GM12865 (cell line): ENCODE measurements at regions not wholly inside any gene's neighbourhood (a gene's known extent, or its start where the extent isn't known, plus 50 kb on each side); places are given as distances from the start of the nearest gene placed in this dataset.

Experiments
- DNase-seq: peaks from one replicate; pipeline ENCODE4 v3.0.0; 2010; ENCODE audit warnings: low read depth
- H3K4me3 ChIP-seq: 2 replicates; pipeline ENCODE4 v1.5.1; 2011; ENCODE audit warnings: mild to moderate bottlenecking, low read depth, low read length, control low read depth
- CTCF ChIP-seq: IDR thresholded peaks from 2 replicates; pipeline ENCODE4 v1.5.1; 2011; ENCODE audit warnings: low read length, control low read depth, low read depth, inconsistent platforms; ENCODE audit not compliant: insufficient read depth; ENCODE audit errors: missing control alignments

DNA sequence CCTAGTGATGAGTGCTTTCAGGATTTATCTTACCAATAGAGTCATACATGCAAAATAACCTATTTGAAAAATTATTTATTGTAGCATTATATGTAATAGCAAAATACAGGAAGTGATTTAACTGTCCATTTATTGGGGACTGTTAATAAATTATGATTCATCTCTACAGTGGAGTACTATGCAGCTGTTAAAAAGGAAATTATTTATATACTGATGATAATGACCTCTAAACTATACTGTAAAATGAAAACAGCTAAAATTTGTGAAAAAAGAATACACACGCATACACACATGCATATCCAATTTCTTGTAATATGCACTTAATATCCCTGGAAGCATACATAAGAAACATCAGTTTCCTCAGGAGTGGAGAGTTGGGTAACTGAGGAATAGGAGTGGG is 58.0 kb upstream of the PALM2AKAP2 start:
- H3K4me3 ChIP-seq: no peak overlapping the region
- no peak for TF ChIP-seq CTCF
- no peak for DNase-seq

GRCh38 chr9:109723781-109724180 is 56.2 kb upstream of the PALM2AKAP2 start:
- TF ChIP-seq CTCF: no peak
- no peak overlapping the region for H3K4me3 ChIP-seq
- DNase-seq: no peak

- no peak for TF ChIP-seq CTCF
- H3K4me3 ChIP-seq: no peak overlapping the region
- no peak for DNase-seq
Measured at GRCh38 chr9:109725460-109725859, 54.5 kb upstream of the PALM2AKAP2 start.

GRCh38 chr9:109726119-109726518 is 53.9 kb upstream of the PALM2AKAP2 start:
- no peak for TF ChIP-seq CTCF
- no peak for DNase-seq
- no peak overlapping the region for H3K4me3 ChIP-seq

DNA sequence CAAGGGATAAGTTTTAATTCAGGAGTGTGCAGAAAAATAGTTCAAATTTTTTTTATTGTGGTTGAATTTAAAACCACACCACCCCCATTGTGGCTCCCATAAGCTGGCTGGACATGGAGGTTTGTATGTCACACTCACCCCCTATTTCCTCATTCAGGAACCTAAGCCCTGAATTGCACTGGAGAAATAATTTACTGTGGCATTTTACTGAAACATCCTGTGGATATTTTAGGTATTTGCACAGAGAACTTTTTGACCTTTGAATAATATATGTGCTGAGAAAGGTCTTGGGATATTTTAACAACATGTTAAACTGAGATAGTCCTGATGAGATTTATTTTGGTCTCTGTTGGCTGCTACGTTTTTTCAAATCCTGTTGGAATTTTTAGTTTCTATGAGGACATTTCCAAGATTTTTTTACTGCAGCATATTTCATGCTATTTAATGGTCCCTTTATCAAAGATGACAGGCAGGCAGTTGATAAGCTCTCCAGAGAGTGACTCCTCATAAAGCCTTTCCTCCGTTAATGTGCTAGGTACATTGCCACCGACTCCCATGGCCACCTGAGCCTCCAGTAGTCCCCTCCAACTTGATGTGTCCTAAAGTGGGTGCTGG is 51.2 kb upstream of the PALM2AKAP2 start:
- H3K4me3 ChIP-seq: no peak overlapping the region
- no peak for DNase-seq
- TF ChIP-seq CTCF: no peak

DNA sequence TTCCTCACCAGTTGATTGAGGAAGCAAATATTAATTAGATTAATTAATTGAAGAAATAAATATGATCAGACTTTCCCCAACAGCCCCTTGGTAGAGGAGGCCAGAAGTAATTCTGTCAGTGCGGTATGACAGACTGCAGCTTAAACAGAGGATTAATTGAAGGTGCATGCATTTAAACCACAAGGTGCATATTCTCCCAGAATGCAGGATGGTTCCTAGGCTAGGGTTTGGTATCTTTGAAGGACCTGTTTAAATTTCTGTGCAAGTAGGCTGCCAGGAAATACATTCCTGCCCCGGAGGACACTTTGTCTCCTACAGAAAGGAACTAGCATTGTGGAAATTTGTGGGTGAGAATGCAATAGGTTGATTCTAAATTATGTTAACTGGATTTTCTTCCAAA is 50.5 kb upstream of the PALM2AKAP2 start:
- DNase-seq: no peak

More for the DNA sequence above, 50.5 kb upstream of the PALM2AKAP2 start:
- TF ChIP-seq CTCF: no peak
- no peak overlapping the region for H3K4me3 ChIP-seq
